ENCODE measurements at regions not wholly inside any gene's neighbourhood (a gene's known extent, or its start where the extent isn't known, plus 50 kb on each side); places are given as distances from the start of the nearest gene placed in this dataset.
A peak's percentile ranks its signal among the peaks of the same experiment; 100 is the strongest.
"Not testable (repeated sequence)": the region's sequence is repeated elsewhere in the genome, so short reads cannot be mapped to it uniquely, and the experiment has no call there.

DNA sequence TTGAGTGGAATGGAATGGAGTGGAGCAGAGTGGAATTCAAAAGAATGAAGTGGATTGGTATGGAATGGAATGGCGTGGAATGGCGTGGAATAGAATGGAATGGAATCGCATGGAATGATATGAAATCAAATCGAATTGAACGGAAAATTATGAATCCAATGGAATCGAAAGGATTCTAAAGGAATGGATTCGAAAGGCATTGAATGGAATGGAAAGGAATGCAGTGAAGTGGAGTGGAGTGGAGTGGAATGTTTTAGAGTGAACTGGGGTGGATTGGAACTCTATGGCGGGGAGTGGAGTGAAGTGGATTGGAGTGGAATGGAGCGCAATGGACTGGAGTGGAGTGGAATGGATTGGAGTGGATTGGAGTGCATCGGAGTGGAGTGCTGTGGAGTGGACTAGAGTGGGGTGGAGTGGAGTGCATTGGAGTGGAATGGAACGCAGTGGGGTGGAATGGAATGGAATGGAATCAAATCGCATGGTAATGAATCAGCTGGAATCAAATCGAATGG lies 1048.5 kb downstream of the CDY1 start (continued):
- TF ChIP-seq PLRG1 (conservative IDR thresholded peaks at IDR 0.05) (peak; percentile 100), RAD51 (IDR thresholded peaks at IDR 0.05; ENCODE audit: borderline replicate concordance) (peak; percentile 64), ARNT (IDR thresholded peaks at IDR 0.05) (peak; percentile 98), IKZF1 (IDR thresholded peaks at IDR 0.05) (peak; percentile 100), ZNF282 (IDR thresholded peaks at IDR 0.05; ENCODE audit: partially characterized antibody) (peak; percentile 97), SP1 (IDR thresholded peaks at IDR 0.05) (peak; percentile 88), FOXK2 (IDR thresholded peaks at IDR 0.05) (peak; percentile 84), PHB2 (IDR thresholded peaks at IDR 0.05; ENCODE audit: partially characterized antibody) (peak; percentile 100), LCORL (IDR thresholded peaks at IDR 0.05) (peak; percentile 89; the same call in 1 of the 2 replicates), SOX6 (IDR thresholded peaks at IDR 0.05) (peak; percentile 99), NFRKB (IDR thresholded peaks at IDR 0.05) (peak; percentile 84)
- TF ChIP-seq, protein P1, sequence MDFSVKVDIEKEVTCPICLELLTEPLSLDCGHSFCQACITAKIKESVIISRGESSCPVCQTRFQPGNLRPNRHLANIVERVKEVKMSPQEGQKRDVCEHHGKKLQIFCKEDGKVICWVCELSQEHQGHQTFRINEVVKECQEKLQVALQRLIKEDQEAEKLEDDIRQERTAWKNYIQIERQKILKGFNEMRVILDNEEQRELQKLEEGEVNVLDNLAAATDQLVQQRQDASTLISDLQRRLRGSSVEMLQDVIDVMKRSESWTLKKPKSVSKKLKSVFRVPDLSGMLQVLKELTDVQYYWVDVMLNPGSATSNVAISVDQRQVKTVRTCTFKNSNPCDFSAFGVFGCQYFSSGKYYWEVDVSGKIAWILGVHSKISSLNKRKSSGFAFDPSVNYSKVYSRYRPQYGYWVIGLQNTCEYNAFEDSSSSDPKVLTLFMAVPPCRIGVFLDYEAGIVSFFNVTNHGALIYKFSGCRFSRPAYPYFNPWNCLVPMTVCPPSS (IDR thresholded peaks at IDR 0.05): peak; percentile 100
- not testable (repeated sequence) for TF ChIP-seq SP1, LCORL, SOX6 (CRISPR knock-in tag; IDR thresholded peaks at IDR 0.05)

GRCh38 chrY:26670881-26671879 lies 1049.3 kb downstream of the CDY1 start:
- H3K4me1 ChIP-seq (ENCODE audit: insufficient read depth, low read length); H3K9ac ChIP-seq (ENCODE audit: insufficient read depth, low read depth, low read length); H2AFZ ChIP-seq (ENCODE audit: low read length); intact Hi-C loops (cut with micrococcal nuclease; ENCODE audit: unreplicated experiment); POLR2A ChIA-PET; CTCF ChIA-PET (ENCODE audit: low intra/inter-chr PET ratio, low total read pairs); BruUV-seq (replicated peaks); FAIRE-seq; H3K27ac ChIP-seq (ENCODE audit: extremely low read length, insufficient read depth, low read length); H4K20me1 ChIP-seq (ENCODE audit: insufficient read depth, low read length); H3K36me3 ChIP-seq (replicated peaks in 1 of 2; ENCODE audit: control insufficient read depth in 1 of 2, insufficient read depth in 2 of 2, low read length in 2 of 2); H3K4me3 ChIP-seq (replicated peaks in 1 of 3; ENCODE audit: insufficient read depth in 1 of 3, low read depth in 2 of 3, low read length in 3 of 3); H3K4me2 ChIP-seq (ENCODE audit: low read depth, low read length); H3K27me3 ChIP-seq (ENCODE audit: control insufficient read depth in 1 of 2, insufficient read depth in 2 of 2, low read length in 2 of 2); H3K79me2 ChIP-seq (ENCODE audit: insufficient read depth, low read length); in situ Hi-C loops (cut with HindIII; ENCODE audit: extremely low pct_ligation_motif_present, low pct_unique_long_range_greater_than_20kb); TF ChIP-seq SOX6 (CRISPR knock-in tag; IDR thresholded peaks at IDR 0.05); FOXP1 (CRISPR knock-in tag; IDR thresholded peaks at IDR 0.05); NONO (CRISPR knock-in tag; conservative IDR thresholded peaks at IDR 0.05): not testable (repeated sequence)
- ATAC-seq (peak; percentile 43; the same call in 2 of the 3 replicates), DNase-seq (ENCODE audit: low spot score) (peak; percentile 31)
- peaks cover 42% of the 10 kb centered on the region for H3K9me3 ChIP-seq (ENCODE audit: low read length)
- WGBS (ENCODE audit: low lambda C conversion rate): 18% methylated on average over 20 of the region's 20 CpGs
- TF ChIP-seq, protein P1 (IDR thresholded peaks at IDR 0.05): peak; percentile 100
- TF ChIP-seq PCBP2 (optimal IDR thresholded peaks at IDR 0.05; ENCODE audit: low read depth, low read length, poor library complexity, severe bottlenecking) (peak; percentile 14), SOX6 (IDR thresholded peaks at IDR 0.05) (peak; percentile 96), FOXK2 (IDR thresholded peaks at IDR 0.05) (peak; percentile 73), ZNF282 (IDR thresholded peaks at IDR 0.05; ENCODE audit: partially characterized antibody) (peak; percentile 99), NFRKB (IDR thresholded peaks at IDR 0.05) (peak; percentile 73), FOXP1 (IDR thresholded peaks at IDR 0.05) (peak; percentile 74), NONO (IDR thresholded peaks at IDR 0.05) (peak; percentile 100), PHB2 (IDR thresholded peaks at IDR 0.05; ENCODE audit: partially characterized antibody) (peak; percentile 99), ARNT (IDR thresholded peaks at IDR 0.05) (peak; percentile 97; the same call in 1 of the 2 replicates), PLRG1 (conservative IDR thresholded peaks at IDR 0.05) (peak; percentile 100), NBN (conservative IDR thresholded peaks at IDR 0.05) (peak; percentile 100)

Measured in HepG2 (cell line).